NCI-H69 (cell line): ENCODE measurements at regions not wholly inside any gene's neighbourhood (a gene's known extent, or its start where the extent isn't known, plus 50 kb on each side); places are given as distances from the start of the nearest gene placed in this dataset.
"Not testable (repeated sequence)": the region's sequence is repeated elsewhere in the genome, so short reads cannot be mapped to it uniquely, and the experiment has no call there.

Source experiments
- DNase-seq: peaks from one replicate; lab custom pipeline; 2025; lab: John Stamatoyannopoulos, UW

- DNase-seq, result no peak
Observed at GRCh38 chr10:33501161-33501560, 166.7 kb upstream of the NRP1 start.

- DNase-seq, result no peak
Observed at GRCh38 chr10:33498391-33498891, 164.0 kb upstream of the NRP1 start.

- no peak for DNase-seq
Observed at GRCh38 chr10:33497338-33497737, 162.9 kb upstream of the NRP1 start.

- DNase-seq, result no peak
Observed at GRCh38 chr10:33496096-33496495, 161.6 kb upstream of the NRP1 start.

GRCh38 chr10:33494694-33495265 lies 160.3 kb upstream of the NRP1 start:
- no peak for DNase-seq

GRCh38 chr10:33493978-33494377 lies 159.5 kb upstream of the NRP1 start:
- no peak for DNase-seq

GRCh38 chr10:33493497-33493896 lies 159.0 kb upstream of the NRP1 start:
- DNase-seq, result no peak

GRCh38 chr10:33492701-33493345 lies 158.4 kb upstream of the NRP1 start:
- no peak for DNase-seq

- no peak for DNase-seq
Observed at GRCh38 chr10:33489501-33490176, 155.2 kb upstream of the NRP1 start.

GRCh38 chr10:33487014-33487776 lies 152.7 kb upstream of the NRP1 start:
- no peak for DNase-seq

GRCh38 chr10:33485276-33485675 lies 150.8 kb upstream of the NRP1 start:
- no peak for DNase-seq

- peak; percentile 17 for DNase-seq
Observed at GRCh38 chr10:33484787-33485186, 150.3 kb upstream of the NRP1 start.

- peak; percentile 53 for DNase-seq
Observed at GRCh38 chr10:33483816-33484190, 149.3 kb upstream of the NRP1 start.

- peak; percentile 74 for DNase-seq
Observed at GRCh38 chr10:33483124-33483815, 148.8 kb upstream of the NRP1 start.

- no peak for DNase-seq
Observed at GRCh38 chr10:33482486-33482885, 148.0 kb upstream of the NRP1 start.

- DNase-seq, result no peak
Observed at GRCh38 chr10:33481184-33481583, 146.7 kb upstream of the NRP1 start.

- DNase-seq, result not testable (repeated sequence)
Observed at GRCh38 chr10:33480417-33480816, 145.9 kb upstream of the NRP1 start.

- peak; percentile 20 for DNase-seq
Observed at GRCh38 chr10:33478675-33479125, 144.2 kb upstream of the NRP1 start.

GRCh38 chr10:33478089-33478674 lies 143.7 kb upstream of the NRP1 start:
- DNase-seq, result no peak

GRCh38 chr10:33477291-33478088 lies 143.0 kb upstream of the NRP1 start:
- DNase-seq, result peak; percentile 28
